Motor neuron (in vitro differentiated cells): ENCODE measurements at regions not wholly inside any gene's neighbourhood (a gene's known extent, or its start where the extent isn't known, plus 50 kb on each side); places are given as distances from the start of the nearest gene placed in this dataset.
"Not testable (repeated sequence)": the region's sequence is repeated elsewhere in the genome, so short reads cannot be mapped to it uniquely, and the experiment has no call there.

Source experiments
- ATAC-seq, 8 experiments: fragments of 200-7000 bp; cut with Tn5 transposase; replicated peaks in 6 of 8; 2 replicates each; pipeline ENCODE4 v1.8.0; 2021; ENCODE audit warnings: mild to moderate bottlenecking in 8 of 8, moderate library complexity in 8 of 8
- H3K27ac ChIP-seq, 2 donors: fragments of 250-450 bp; sonication (Bioruptor Pico); 2 replicates each; pipeline ENCODE4 v1.9.0; 2021; ENCODE audit warnings: antibody characterized with exemption in 2 of 2, mild to moderate bottlenecking in 2 of 2, moderate library complexity in 1 of 2
- H3K4me1 ChIP-seq, 2 donors: fragments of 250-450 bp; sonication (Bioruptor Pico); replicated peaks in 1 of 2; 2 replicates each; pipeline ENCODE4 v1.6.1; 2021; ENCODE audit warnings: antibody characterized with exemption in 2 of 2, mild to moderate bottlenecking in 2 of 2, moderate library complexity in 1 of 2
- H3K4me3 ChIP-seq, 5 donors: fragments of 250-450 bp; sonication (Bioruptor Pico); 2 replicates each; pipeline ENCODE4 v1.9.0; 2021; ENCODE audit warnings: antibody characterized with exemption in 5 of 5, mild to moderate bottlenecking in 5 of 5, moderate library complexity in 4 of 5
- WGBS, 10 experiments: fragments of 450-650 bp; shearing (Covaris generic); methylation state at CpG; one replicate each; pipeline ENCODE4 v1.0.0; 2022; 5-methylcytosine and 5-hydroxymethylcytosine counted together
- in situ Hi-C, 9 experiments: fragments of 400-800 bp; cut with MboI; loops; one replicate each; pipeline ENCODE4 v1.15.0; 2021; ENCODE audit warnings: low sequenced_read_pairs in 9 of 9, low pct_unique_long_range_greater_than_20kb in 2 of 9; ENCODE audit not compliant: unreplicated experiment in 9 of 9

DNA sequence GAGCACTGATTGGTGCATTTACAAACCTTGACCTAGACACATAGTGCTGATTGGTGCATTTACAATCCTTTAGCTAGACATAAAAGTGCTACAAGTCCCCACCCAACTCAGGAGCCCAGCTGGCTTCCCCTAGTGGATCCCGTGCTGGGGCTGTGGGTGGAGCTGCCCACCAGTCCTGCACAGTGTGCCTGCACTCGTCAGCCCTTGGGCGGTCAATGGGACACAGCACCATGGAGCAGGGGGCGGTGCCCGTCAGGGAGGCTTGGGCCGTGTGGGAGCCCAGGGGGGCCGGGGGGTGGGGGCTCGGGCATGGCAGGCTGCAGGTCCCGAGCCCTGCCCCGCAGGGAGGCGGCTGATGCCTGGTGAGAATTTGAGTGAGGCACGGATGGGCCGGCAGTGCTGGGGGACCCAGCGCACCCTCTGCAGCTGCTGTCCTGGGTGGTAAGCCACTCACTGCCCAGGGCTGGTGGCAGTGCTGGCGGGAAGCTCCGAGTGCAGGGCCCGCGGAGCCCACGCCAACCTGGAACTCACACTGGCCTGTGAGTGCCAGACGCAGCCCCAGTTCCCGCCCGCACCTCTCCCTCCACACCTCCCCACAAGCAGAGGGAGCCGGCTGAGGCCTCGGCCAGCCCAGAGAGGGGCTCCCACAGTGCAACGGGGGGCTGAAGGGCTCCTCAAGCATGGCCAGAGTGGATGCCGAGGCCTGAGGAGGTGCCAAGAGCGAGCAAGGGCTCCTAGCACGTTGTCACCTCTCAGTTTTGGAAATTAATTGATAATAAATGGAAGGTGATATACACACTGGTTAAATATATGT lies 207.7 kb downstream of the RAP2B start:
- no peaks in the 10 kb centered on the region for H3K4me1 ChIP-seq
- 0 to 100% (median 83%) methylated on average over 1 to 4 of the region's 28 CpGs; no CpG with 5 or more reads in 3 of the 10 experiments for WGBS, 10 experiments
- in situ Hi-C loops, result no loop called here
- no peak overlapping the region for H3K4me3 ChIP-seq
- H3K27ac ChIP-seq, result no peak overlapping the region
- ATAC-seq, result no peak

DNA sequence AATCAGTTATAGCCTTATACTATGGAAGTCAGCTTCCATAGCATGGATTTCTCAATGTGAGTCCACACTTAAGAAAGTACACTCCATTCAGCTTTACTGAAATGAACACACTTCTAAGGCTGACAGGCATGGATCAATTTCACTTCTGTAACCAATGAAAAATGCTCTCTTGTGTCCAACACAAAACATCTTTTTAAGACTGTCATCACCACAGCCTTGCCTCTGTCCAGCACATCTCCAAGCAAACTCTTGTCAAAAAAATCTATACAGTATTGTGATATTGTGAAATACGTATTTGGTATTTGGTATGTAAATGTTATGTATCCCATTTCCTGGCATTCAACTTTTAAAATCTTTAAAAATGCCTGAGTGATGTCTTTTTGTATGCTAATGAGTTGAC lies 208.7 kb downstream of the RAP2B start:
- in situ Hi-C loops, result no loop called here
- 14 to 86% (median 67%) methylated on average over 1 of the region's 1 CpG; no CpG with 5 or more reads in 7 of the 10 experiments for WGBS, 10 experiments
- Histone ChIP-seq H3K4me1 (no peaks in the 10 kb centered on the region), H3K4me3 (no peak overlapping the region), H3K27ac (no peak overlapping the region)
- peak in 1 of 8 experiments; percentile 15 for ATAC-seq

DNA sequence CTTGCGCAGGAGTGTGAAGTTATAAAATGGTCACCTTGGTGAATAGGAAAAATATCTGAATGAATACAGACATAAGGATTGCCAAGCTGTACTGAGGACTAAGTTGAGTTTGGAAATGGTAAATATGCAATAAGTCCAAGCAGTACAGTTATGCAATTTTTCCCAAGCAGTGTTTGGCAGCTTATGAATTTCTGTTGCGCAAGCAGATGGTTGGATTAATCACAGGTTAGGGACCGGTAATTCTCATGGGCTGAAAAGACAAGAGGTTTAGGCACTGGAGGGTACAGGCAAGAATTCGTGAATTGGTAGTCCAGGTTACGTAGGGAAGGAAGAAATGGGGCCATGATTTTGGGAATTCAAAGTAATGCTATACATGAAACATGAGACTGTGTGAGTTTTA lies 210.3 kb downstream of the RAP2B start:
- WGBS, 10 experiments, result 45 to 100% (median 88%) methylated on average over 1 to 5 of the region's 5 CpGs
- ATAC-seq, result peak in 1 of 8 experiments; percentile 57

DNA sequence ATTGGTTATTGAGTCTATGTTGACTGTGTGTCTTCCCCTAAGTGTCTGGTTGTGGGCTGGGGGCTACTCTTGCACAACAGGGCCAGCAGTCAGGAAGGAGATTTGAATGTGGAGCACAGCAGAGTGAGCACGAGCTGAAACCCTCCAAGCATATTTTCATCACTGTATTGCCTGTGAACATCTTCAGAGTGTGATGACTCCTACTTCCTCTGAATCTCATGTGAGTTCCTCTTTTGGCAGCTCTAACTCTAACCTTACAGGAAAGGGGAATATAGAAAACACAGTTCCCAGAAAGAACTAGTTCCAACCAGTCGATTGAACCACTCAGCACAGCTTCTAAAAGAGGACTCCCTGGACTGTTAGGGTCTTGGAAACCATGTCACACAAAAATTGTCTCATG lies 211.6 kb downstream of the RAP2B start:
- no peak for ATAC-seq
- 17 to 94% (median 56%) methylated on average over 1 to 2 of the region's 2 CpGs; no CpG with 5 or more reads in 2 of the 10 experiments for WGBS, 10 experiments
- in situ Hi-C loops, result no loop called here
- Histone ChIP-seq H3K4me1 (no peaks in the 10 kb centered on the region), H3K4me3 (no peak overlapping the region), H3K27ac (no peak overlapping the region)

More for the DNA sequence above, 210.3 kb downstream of the RAP2B start:
- in situ Hi-C loops, result no loop called here
- Histone ChIP-seq H3K4me1 (no peaks in the 10 kb centered on the region), H3K4me3 (no peak overlapping the region), H3K27ac (no peak overlapping the region)

DNA sequence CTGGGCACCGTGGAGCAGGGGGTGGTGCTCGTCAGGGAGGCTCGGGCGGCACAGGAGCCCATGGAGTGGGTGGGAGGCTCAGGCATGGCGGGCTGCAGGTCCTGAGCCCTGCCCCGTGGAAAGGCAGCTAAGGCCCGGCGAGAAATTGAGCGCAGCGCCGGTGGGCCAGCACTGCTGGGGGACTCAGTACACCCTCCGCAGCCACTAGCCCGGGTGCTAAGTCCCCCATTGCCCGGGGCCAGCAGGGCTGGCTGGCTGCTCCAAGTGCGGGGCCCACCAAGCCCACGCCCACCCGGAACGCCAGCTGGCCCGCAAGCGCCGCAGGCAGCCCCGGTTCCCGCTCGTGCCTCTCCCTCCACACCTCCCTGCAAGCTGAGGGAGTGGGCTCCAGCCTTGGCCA lies 216.3 kb downstream of the RAP2B start:
- H3K4me1 ChIP-seq, in situ Hi-C loops, H3K27ac ChIP-seq, H3K4me3 ChIP-seq, ATAC-seq: not testable (repeated sequence)
- WGBS, 10 experiments, result no CpG with 5 or more reads among the region's 24 CpGs

DNA sequence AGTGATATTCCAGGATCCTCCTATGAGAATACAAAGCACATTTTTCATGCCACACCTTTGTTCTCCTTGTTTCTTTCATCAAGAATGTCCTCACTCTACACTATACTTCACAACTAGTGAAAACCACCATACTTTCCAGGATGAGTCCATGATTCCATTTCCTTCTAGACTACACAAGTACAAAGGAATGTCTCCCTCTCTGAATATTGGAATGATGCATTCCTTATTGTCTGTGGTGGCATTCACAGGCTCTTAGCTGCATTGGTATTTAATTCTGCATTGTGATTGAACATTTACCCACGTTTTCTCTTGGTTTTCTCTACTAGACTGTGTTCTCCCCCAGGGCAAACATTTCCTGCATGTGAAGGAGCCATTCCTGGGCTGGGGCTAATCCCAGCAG lies 217.5 kb downstream of the RAP2B start:
- in situ Hi-C loops, result no loop called here
- WGBS, 10 experiments, result 0 to 60% (median 45%) methylated on average over 1 of the region's 1 CpG; no CpG with 5 or more reads in 1 of the 10 experiments
- no peak overlapping the region for H3K27ac ChIP-seq
- H3K4me3 ChIP-seq, result no peak overlapping the region
- no peaks in the 10 kb centered on the region for H3K4me1 ChIP-seq
- ATAC-seq, result peak in 1 of 8 experiments; percentile 54

DNA sequence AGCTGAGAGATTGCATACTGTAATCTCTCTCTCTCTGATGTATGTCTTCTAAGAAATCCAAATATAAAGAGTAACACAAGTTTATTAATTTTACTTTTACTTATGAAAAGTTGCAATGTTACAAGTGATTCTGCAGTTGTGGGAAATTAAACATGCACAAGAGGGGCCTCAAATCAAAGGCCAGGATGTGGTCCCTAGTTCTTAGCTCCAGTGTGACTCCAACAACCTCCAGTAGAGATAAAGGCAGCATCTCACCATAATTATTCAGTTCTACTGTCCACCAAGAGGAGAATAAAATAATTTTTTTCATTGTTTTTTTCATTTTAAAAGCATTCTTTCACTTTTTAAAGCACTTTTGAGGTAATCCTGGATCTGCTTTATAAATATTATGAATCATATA lies 223.3 kb downstream of the RAP2B start:
- in situ Hi-C loops, result no loop called here
- Histone ChIP-seq H3K4me3 (no peak overlapping the region), H3K4me1 (peaks cover 0 to 3% of the 10 kb centered on the region in 2 donors), H3K27ac (no peak overlapping the region)
- ATAC-seq, result no peak

DNA sequence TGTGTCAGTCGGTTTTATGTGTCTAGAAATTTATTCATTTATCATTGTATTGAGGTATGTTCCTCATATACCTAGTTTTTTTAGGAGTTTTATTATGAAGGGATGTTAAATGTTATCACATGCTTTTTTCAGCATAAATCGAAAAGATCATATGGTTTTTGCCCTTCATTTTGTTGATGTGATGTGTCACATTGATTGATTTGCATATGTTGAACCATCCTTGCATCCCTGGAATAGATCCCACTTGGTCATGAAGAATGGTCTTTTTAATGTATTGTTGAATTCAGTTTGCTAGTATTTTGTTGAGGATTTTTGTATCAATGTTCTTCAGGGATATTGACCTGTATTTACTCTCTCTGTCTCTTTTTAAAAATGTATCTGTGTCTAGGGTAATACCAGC lies 230.3 kb downstream of the RAP2B start:
- H3K27ac ChIP-seq, result no peak overlapping the region
- no peak overlapping the region for H3K4me3 ChIP-seq
- H3K4me1 ChIP-seq, result peaks cover 0 to 3% of the 10 kb centered on the region in 2 donors
- WGBS, 10 experiments, result 0 to 92% (median 67%) methylated on average over 1 to 2 of the region's 2 CpGs; no CpG with 5 or more reads in 3 of the 10 experiments
- ATAC-seq, result no peak
- in situ Hi-C loops, result no loop called here

DNA sequence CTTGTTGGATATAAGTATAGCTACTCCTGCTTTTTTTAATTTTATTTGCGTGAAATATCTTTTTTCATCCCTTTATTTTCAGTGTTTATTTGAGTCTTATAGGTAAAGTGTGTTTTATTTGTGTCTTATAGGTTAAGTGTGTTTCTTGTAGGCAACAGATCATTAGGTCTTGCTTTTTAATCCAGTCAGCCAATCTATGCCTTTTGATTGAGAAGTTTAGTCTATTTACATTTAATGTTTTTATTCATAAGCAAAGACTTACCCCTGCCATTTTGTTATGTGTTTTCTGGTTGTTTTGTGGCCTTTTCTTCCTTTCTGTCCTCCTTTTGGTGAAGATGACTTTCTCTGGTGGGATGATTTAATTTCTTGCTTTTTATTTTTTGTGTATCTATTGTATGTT lies 232.0 kb downstream of the RAP2B start:
- Histone ChIP-seq H3K4me3 (no peak overlapping the region), H3K27ac (no peak overlapping the region), H3K4me1 (peaks cover 0 to 3% of the 10 kb centered on the region in 2 donors)
- ATAC-seq, result no peak
- in situ Hi-C loops, result no loop called here
- WGBS, 10 experiments, result 21 to 100% (median 78%) methylated on average over 1 of the region's 1 CpG

DNA sequence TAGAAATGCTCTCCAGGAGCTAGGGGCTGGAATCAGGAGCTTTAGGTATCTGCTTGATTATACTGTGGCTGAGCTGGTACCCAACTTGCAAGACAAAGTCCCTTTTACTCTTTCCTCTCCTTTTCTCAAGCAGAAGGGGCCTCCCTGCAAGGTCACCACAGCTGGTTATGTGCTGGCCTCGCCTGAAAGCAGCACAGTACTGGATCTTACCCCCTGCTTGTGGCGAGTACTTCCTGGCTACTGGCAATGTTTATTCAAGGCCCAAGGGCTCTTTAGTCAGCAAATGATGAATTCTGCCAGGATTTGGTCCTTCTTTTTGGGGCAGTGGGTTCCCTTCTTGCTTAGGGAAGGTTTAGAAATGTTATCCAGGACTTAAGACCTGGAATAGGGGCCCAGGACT lies 234.6 kb downstream of the RAP2B start:
- H3K4me1 ChIP-seq, result no peaks in the 10 kb centered on the region
- no peak for ATAC-seq
- H3K27ac ChIP-seq, result no peak overlapping the region
- 50 to 100% (median 90%) methylated on average over 1 of the region's 2 CpGs; no CpG with 5 or more reads in 6 of the 10 experiments for WGBS, 10 experiments
- in situ Hi-C loops, result no loop called here
- no peak overlapping the region for H3K4me3 ChIP-seq

DNA sequence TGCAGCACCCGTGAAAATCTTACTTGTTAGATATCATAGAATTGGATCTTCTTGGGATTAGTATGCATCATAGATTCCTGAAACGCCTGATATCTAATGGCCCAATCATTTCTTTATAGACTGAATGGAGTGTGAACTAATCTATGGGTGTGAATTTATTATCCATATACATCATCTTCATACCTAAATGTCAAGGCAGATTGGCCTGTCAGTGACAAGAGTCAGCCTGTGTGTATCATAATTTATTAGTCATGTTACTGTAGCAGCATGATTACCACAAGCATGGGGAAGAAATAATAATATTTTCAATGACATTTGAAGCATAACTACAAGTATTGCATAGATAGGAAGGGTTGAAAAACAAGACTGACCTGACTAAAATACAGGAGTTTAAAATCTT lies 235.8 kb downstream of the RAP2B start:
- whole genome bisulfite sequencing, 10 experiments, result 0 to 100% (median 66%) methylated on average over 1 to 2 of the region's 2 CpGs
- ATAC-seq, result peak in 4 of 8 experiments; percentile 19 to 64 (median 42)
- in situ Hi-C loops, result no loop called here
- Histone ChIP-seq H3K27ac (no peak overlapping the region), H3K4me1 (no peaks in the 10 kb centered on the region), H3K4me3 (no peak overlapping the region)

DNA sequence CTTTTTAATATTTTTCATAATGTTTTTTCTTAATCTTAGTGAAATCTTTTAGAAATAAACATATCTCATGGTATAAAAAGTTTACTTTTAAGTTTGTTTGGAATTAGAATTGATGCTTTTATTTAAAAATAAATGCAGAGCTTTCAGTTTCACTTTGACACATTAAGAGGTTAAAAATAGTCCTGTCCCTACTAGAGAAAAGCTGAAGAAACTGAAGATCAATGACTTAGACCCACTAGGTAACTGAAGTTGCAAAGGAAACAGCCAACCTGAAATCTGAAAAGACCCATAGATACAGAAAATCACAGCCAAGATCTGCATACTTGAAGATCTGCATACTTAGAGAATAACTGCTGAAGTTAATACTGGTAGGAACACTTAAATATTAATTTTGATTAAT lies 237.6 kb downstream of the RAP2B start:
- Histone ChIP-seq H3K27ac (no peak overlapping the region), H3K4me3 (no peak overlapping the region), H3K4me1 (no peaks in the 10 kb centered on the region)
- in situ Hi-C loops, result no loop called here
- no peak for ATAC-seq

DNA sequence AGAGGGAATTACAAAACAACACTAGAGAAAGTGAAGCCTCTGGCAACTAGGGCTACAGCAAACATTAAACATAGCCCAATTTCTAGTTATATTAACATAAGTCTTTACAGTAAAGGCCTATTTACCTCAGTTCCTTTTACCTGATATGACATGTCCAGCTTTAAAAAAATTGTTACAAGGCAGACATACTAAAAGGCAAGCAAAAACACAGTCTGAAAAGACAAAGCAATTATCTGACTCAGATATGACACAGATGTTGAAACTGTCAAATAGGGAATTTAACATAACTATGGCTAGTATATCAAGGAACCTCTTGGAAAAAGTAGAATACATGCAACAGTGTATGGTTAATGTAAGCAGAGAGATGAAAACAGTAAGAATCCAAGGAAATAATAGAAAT lies 238.6 kb downstream of the RAP2B start:
- in situ Hi-C loops, result no loop called here
- no peak overlapping the region for H3K27ac ChIP-seq
- no peak overlapping the region for H3K4me3 ChIP-seq
- ATAC-seq, result no peak
- H3K4me1 ChIP-seq, result no peaks in the 10 kb centered on the region

DNA sequence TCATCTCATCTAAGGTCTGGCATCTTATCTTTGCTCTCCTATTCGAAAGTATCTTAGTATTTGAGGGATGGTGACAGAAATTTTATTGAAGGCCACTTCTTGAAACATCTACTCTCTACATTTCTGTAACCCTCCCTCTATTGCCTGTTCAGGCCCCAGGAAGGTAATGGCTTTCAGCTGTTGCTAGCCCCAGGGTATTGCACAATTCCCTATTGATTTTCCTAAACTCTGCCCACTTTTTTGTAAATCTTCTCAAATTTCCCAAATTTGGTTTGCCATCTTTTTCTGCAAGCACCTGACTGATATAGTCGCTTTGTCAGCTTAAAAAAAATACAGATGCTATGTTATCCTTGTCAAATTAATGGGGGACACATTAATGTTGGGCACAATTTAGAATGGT lies 242.1 kb downstream of the RAP2B start:
- in situ Hi-C loops, result no loop called here
- Histone ChIP-seq H3K4me3 (no peak overlapping the region), H3K4me1 (no peaks in the 10 kb centered on the region), H3K27ac (no peak overlapping the region)
- ATAC-seq, result no peak
- WGBS, 10 experiments, result 20 to 93% (median 52%) methylated on average over 1 to 2 of the region's 2 CpGs
